Gastrocnemius medialis (tissue), 4 donors: ENCODE measurements at regions not wholly inside any gene's neighbourhood (a gene's known extent, or its start where the extent isn't known, plus 50 kb on each side); places are given as distances from the start of the nearest gene placed in this dataset.

ENCODE experiments used
- POLR2A ChIP-seq, 2 donors: fragments of 450-650 bp; IDR thresholded peaks; one replicate each; pipeline ENCODE4 v1.6.1; 2017; ENCODE audit warnings: antibody characterized with exemption in 2 of 2, mild to moderate bottlenecking in 2 of 2, moderate library complexity in 2 of 2
- TF ChIP-seq, protein P1 (sequence below), 5 experiments: fragments of 450-650 bp in 3 of 5; fragments of 200-600 bp in 2 of 5; sonication (generic) in 2 of 5; IDR thresholded peaks in 4 of 5; conservative IDR thresholded peaks in 1 of 5; 1 replicate in 4 of 5; 2 replicates in 1 of 5; pipeline ENCODE4 v1.5.1; 2016 to 2019; ENCODE audit warnings: antibody characterized with exemption in 5 of 5, mild to moderate bottlenecking in 3 of 5, moderate library complexity in 3 of 5

DNA sequence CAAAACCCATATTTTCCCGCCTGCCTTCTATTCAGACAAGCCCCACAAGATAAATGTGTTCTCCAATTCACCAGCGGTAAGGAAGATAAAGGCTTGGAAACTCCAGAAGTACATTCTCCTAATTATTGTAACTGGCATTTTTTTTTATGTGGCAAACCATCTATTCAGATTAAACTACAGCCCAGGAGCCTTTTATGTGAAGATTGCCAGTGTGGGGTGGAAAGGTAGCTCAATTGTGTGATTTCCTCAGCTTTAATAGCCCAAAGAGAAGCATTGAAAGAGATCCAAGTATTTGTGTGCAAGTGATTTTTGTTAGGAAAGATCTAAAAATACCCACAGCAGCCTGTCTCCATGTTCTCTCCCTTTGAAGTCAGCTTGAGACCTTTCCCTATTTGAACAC, 451.4 kb upstream of the CCL2 start:
- TF ChIP-seq, protein P1, sequence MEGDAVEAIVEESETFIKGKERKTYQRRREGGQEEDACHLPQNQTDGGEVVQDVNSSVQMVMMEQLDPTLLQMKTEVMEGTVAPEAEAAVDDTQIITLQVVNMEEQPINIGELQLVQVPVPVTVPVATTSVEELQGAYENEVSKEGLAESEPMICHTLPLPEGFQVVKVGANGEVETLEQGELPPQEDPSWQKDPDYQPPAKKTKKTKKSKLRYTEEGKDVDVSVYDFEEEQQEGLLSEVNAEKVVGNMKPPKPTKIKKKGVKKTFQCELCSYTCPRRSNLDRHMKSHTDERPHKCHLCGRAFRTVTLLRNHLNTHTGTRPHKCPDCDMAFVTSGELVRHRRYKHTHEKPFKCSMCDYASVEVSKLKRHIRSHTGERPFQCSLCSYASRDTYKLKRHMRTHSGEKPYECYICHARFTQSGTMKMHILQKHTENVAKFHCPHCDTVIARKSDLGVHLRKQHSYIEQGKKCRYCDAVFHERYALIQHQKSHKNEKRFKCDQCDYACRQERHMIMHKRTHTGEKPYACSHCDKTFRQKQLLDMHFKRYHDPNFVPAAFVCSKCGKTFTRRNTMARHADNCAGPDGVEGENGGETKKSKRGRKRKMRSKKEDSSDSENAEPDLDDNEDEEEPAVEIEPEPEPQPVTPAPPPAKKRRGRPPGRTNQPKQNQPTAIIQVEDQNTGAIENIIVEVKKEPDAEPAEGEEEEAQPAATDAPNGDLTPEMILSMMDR (IDR thresholded peaks at IDR 0.05 in 4 of 5, conservative IDR thresholded peaks at IDR 0.05 in 1 of 5): no peak
- no peak for TF ChIP-seq POLR2A (IDR thresholded peaks at IDR 0.05)
